Upper lobe of left lung (tissue), 4 donors: ENCODE measurements at regions not wholly inside any gene's neighbourhood (a gene's known extent, or its start where the extent isn't known, plus 50 kb on each side); places are given as distances from the start of the nearest gene placed in this dataset.

Experiments used
- CTCF ChIP-seq, 6 experiments: fragments of 450-650 bp in 4 of 6; fragments of 200-600 bp in 2 of 6; sonication (generic) in 2 of 6; IDR thresholded peaks; one replicate each; pipeline ENCODE4 v1.5.1; 2016 to 2019; ENCODE audit warnings: antibody characterized with exemption in 6 of 6
- EP300 ChIP-seq, 4 donors: sonication (generic); formaldehyde crosslinking; IDR thresholded peaks; one replicate each; pipeline ENCODE4 v1.5.1; 2017; ENCODE audit warnings: antibody characterized with exemption in 4 of 4, control low read depth in 2 of 4

GRCh38 chr7:46572691-46573090, 651.6 kb upstream of the IGFBP3 start:
- TF ChIP-seq CTCF (IDR thresholded peaks at IDR 0.05) (no peak), EP300 (IDR thresholded peaks at IDR 0.05) (no peak)
